Gastrocnemius medialis (tissue), 4 donors: ENCODE measurements at regions not wholly inside any gene's neighbourhood (a gene's known extent, or its start where the extent isn't known, plus 50 kb on each side); places are given as distances from the start of the nearest gene placed in this dataset.

Experiments
- ATAC-seq, 2 donors: fragments of 150-250 bp; one replicate each; pipeline ENCODE4 v1.9.1; 2016
- DNase-seq, 2 donors: peaks; one replicate each; pipeline ENCODE4 v3.0.0-alpha.2; 2019
- H3K27ac ChIP-seq, 4 donors: fragments of 200-600 bp; sonication (generic); 1 replicate in 1 of 4; 2 replicates in 3 of 4; pipeline ENCODE4 v1.5.1; 2016 to 2018; ENCODE audit warnings: mild to moderate bottlenecking in 2 of 4, moderate library complexity in 1 of 4
- H3K27me3 ChIP-seq, 3 donors: fragments of 200-600 bp; sonication (generic) in 2 of 3; 1 replicate in 1 of 3; 2 replicates in 2 of 3; pipeline versions ENCODE4 v1.5.1 to v1.6.0; 2016 to 2019; ENCODE audit warnings: mild to moderate bottlenecking in 1 of 3, moderate library complexity in 1 of 3
- H3K36me3 ChIP-seq, 2 donors: fragments of 200-600 bp; sonication (generic) in 1 of 2; one replicate each; pipeline ENCODE4 v1.5.1; 2017 to 2018
- H3K4me1 ChIP-seq, 2 donors: fragments of 200-600 bp; sonication (generic) in 1 of 2; one replicate each; pipeline ENCODE4 v1.5.1; 2016 to 2017; ENCODE audit warnings: mild to moderate bottlenecking in 2 of 2
- H3K4me3 ChIP-seq, 4 donors: fragments of 200-600 bp; sonication (generic) in 3 of 4; 1 replicate in 1 of 4; 2 replicates in 3 of 4; pipeline ENCODE4 v1.5.1; 2016 to 2019; ENCODE audit warnings: mild to moderate bottlenecking in 2 of 4
- H3K9me3 ChIP-seq, 3 donors: fragments of 200-600 bp; sonication (generic) in 2 of 3; 1 replicate in 1 of 3; 2 replicates in 2 of 3; pipeline ENCODE4 v1.5.1; 2016 to 2019
- POLR2A ChIP-seq, 2 donors: fragments of 450-650 bp; IDR thresholded peaks; one replicate each; pipeline ENCODE4 v1.6.1; 2017; ENCODE audit warnings: antibody characterized with exemption in 2 of 2, mild to moderate bottlenecking in 2 of 2, moderate library complexity in 2 of 2
- in situ Hi-C, 4 donors: fragments of 200-750 bp; cut with MboI; loops; one replicate each; pipeline versions ENCODE4 v1.15.0 to v1.8.0; 2017; ENCODE audit warnings: low sequenced_read_pairs in 4 of 4
- intact Hi-C: fragments of 100-400 bp; cut with DNase I; formaldehyde crosslinking; loops from one replicate; pipeline ENCODE4 v1.15.1; 2023; ENCODE audit warnings: low total_unique reads
- TF ChIP-seq, protein P1 (sequence below), 5 experiments: fragments of 450-650 bp in 3 of 5; fragments of 200-600 bp in 2 of 5; sonication (generic) in 2 of 5; IDR thresholded peaks in 4 of 5; conservative IDR thresholded peaks in 1 of 5; 1 replicate in 4 of 5; 2 replicates in 1 of 5; pipeline ENCODE4 v1.5.1; 2016 to 2019; ENCODE audit warnings: antibody characterized with exemption in 5 of 5, mild to moderate bottlenecking in 3 of 5, moderate library complexity in 3 of 5

DNA sequence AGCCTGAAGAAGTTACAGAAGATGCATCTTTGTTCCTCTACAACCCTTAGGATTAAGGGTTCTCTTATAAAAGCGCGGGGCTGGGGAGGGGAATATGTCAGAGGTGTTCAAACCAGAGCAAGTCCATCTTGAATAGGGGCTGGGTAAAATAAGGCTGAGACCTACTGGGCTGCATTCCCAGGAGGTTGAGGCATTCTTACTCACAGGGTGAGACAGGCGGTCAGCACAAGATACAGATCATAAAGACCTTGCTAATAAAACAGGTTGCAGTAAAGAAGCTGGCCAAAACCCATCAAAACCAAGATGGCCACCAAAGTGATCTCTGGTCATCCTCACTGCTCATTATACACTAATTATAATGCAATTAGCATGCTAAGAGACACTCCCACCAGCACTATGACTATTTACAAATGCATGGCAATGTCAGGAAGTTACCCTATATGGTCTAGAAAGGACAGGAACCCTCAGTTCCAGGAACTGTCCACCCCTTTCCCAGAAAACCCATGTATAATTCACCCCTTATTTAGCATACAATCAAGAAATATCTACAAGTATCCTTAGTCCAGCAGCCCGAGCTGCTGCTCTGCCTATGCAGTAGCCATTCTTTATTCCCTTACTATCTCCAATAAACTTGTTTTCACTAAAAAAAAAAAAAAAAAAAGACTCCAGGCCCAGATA is 108.1 kb upstream of the FOXN3 start:
- ATAC-seq = no peak
- intact Hi-C loops = no loop called here

DNA sequence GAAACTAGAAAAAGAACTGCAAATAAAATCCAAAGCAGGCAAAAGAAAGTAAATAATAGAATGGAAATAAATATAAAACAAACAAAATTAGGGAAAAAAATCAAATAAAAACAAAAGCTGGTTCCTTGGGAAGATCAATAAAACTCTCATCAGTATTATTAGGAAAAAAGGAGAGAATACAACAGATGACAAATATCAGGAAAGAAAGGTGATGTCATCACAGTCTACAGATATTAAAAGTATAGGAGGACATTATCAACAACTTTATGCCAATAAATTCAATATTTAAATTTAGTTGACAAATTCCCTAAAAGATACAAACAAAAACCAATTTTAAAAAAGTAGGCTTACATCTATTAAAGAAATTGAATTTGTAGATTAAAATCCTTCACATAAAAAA is 107.4 kb upstream of the FOXN3 start:
- intact Hi-C loops (no loop called here), in situ Hi-C loops (no loop called here)
- Histone ChIP-seq H3K27me3 (no peaks in the 10 kb centered on the region), H3K9me3 (no peaks in the 10 kb centered on the region), H3K36me3 (no peaks in the 10 kb centered on the region), H3K27ac (no peak overlapping the region), H3K4me1 (no peaks in the 10 kb centered on the region), H3K4me3 (no peak overlapping the region)
- TF ChIP-seq, protein P1, sequence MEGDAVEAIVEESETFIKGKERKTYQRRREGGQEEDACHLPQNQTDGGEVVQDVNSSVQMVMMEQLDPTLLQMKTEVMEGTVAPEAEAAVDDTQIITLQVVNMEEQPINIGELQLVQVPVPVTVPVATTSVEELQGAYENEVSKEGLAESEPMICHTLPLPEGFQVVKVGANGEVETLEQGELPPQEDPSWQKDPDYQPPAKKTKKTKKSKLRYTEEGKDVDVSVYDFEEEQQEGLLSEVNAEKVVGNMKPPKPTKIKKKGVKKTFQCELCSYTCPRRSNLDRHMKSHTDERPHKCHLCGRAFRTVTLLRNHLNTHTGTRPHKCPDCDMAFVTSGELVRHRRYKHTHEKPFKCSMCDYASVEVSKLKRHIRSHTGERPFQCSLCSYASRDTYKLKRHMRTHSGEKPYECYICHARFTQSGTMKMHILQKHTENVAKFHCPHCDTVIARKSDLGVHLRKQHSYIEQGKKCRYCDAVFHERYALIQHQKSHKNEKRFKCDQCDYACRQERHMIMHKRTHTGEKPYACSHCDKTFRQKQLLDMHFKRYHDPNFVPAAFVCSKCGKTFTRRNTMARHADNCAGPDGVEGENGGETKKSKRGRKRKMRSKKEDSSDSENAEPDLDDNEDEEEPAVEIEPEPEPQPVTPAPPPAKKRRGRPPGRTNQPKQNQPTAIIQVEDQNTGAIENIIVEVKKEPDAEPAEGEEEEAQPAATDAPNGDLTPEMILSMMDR (IDR thresholded peaks at IDR 0.05 in 4 of 5, conservative IDR thresholded peaks at IDR 0.05 in 1 of 5) = no peak
- TF ChIP-seq POLR2A (IDR thresholded peaks at IDR 0.05) = no peak
- DNase-seq (no peak), ATAC-seq (no peak)

More for the DNA sequence above, 108.1 kb upstream of the FOXN3 start:
- H3K36me3 ChIP-seq = no peaks in the 10 kb centered on the region
- no peak for TF ChIP-seq POLR2A (IDR thresholded peaks at IDR 0.05)
- TF ChIP-seq, protein P1 (IDR thresholded peaks at IDR 0.05 in 4 of 5, conservative IDR thresholded peaks at IDR 0.05 in 1 of 5) = no peak
- no peak overlapping the region for H3K27ac ChIP-seq
- in situ Hi-C loops = no loop called here
- no peak overlapping the region for H3K4me3 ChIP-seq
- H3K9me3 ChIP-seq = no peaks in the 10 kb centered on the region
- no peaks in the 10 kb centered on the region for H3K4me1 ChIP-seq
- DNase-seq = no peak
- no peaks in the 10 kb centered on the region for H3K27me3 ChIP-seq

DNA sequence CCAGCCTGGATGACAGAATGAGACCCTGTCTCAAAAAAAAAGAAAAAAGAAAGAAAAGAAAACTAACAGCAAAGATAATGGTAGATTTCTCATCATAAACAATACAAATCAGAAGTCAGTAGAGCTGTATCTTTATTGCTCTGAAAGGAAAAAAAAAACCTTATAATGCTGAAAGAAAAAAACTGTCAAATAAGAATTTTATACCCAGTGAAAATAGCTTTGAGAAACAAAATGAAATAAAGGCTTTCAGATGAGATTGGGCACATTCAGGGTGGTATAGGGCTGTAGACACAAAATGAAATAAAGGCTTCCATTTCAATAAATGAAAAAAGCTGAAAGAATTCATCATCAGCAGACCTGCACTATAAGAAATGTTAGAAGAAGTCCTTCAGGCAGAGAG is 105.0 kb upstream of the FOXN3 start:
- H3K36me3 ChIP-seq = no peaks in the 10 kb centered on the region
- no peaks in the 10 kb centered on the region for H3K27me3 ChIP-seq
- no peaks in the 10 kb centered on the region for H3K9me3 ChIP-seq
- no peak for DNase-seq
- no peak for ATAC-seq
- H3K27ac ChIP-seq = no peak overlapping the region
- no peak overlapping the region for H3K4me3 ChIP-seq
- in situ Hi-C loops = no loop called here
- TF ChIP-seq, protein P1 (IDR thresholded peaks at IDR 0.05 in 4 of 5, conservative IDR thresholded peaks at IDR 0.05 in 1 of 5) = no peak
- TF ChIP-seq POLR2A (IDR thresholded peaks at IDR 0.05) = no peak
- intact Hi-C loops = no loop called here
- H3K4me1 ChIP-seq = no peaks in the 10 kb centered on the region

DNA sequence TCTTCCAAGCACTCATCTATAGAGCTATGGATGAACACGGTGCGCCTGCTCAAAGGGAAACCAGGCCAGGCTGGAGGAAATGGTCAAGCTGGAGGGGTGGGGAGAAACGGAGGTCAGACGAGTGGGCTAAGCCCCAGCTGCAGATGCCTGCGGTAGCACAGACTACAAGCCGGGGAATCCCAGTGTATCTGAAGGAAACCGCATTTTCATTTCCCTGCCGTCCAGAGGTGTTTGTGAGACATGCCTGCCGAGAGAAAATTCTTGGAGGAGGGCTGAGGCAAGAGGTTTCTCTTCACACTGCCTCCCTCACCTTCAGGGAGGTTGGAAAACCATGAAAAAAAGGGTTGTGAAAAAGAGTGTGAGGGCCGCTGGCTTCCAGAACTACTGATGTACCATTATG is 102.0 kb upstream of the FOXN3 start:
- Histone ChIP-seq H3K27ac (no peak overlapping the region), H3K4me1 (no peaks in the 10 kb centered on the region), H3K9me3 (no peaks in the 10 kb centered on the region), H3K4me3 (no peak overlapping the region), H3K36me3 (no peaks in the 10 kb centered on the region), H3K27me3 (no peaks in the 10 kb centered on the region)
- ATAC-seq (no peak), DNase-seq (no peak)
- intact Hi-C loops (no loop called here), in situ Hi-C loops (no loop called here)
- TF ChIP-seq, protein P1 (IDR thresholded peaks at IDR 0.05 in 4 of 5, conservative IDR thresholded peaks at IDR 0.05 in 1 of 5) = no peak
- TF ChIP-seq POLR2A (IDR thresholded peaks at IDR 0.05) = no peak

DNA sequence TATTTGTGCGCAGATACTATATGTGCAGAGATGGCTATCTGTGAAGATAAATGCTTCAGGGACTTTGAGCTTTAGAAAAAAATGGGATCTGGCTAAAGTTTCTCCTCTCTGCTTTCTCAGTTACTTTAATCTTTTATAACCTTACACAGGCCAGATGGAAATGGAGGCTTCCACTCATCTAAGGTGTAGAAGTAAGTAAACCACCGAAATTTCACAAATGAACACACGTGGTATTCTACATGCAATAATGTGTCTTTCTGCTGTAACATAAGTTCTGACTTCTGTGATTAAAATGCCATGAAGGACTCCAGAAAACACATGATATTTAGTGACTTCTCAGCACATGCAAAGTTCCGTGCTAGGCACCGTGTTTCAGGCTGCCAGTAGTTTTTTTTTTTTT is 99.1 kb upstream of the FOXN3 start:
- intact Hi-C loops (no loop called here), in situ Hi-C loops (no loop called here)
- Histone ChIP-seq H3K27ac (no peak overlapping the region), H3K9me3 (no peaks in the 10 kb centered on the region), H3K4me1 (no peaks in the 10 kb centered on the region), H3K36me3 (no peaks in the 10 kb centered on the region), H3K4me3 (no peak overlapping the region), H3K27me3 (no peaks in the 10 kb centered on the region)
- TF ChIP-seq, protein P1 (IDR thresholded peaks at IDR 0.05 in 4 of 5, conservative IDR thresholded peaks at IDR 0.05 in 1 of 5) = no peak
- TF ChIP-seq POLR2A (IDR thresholded peaks at IDR 0.05) = no peak
- no peak for DNase-seq
- ATAC-seq = no peak
